NCI-H2227 treated with DMSO at 0.1 percent for 48 hours (cell line): ENCODE measurements at regions not wholly inside any gene's neighbourhood (a gene's known extent, or its start where the extent isn't known, plus 50 kb on each side); places are given as distances from the start of the nearest gene placed in this dataset.
"Not testable (repeated sequence)": the region's sequence is repeated elsewhere in the genome, so short reads cannot be mapped to it uniquely, and the experiment has no call there.

Experiments
- DNase-seq: peaks from one replicate; lab custom pipeline; 2025; lab: John Stamatoyannopoulos, UW

DNA sequence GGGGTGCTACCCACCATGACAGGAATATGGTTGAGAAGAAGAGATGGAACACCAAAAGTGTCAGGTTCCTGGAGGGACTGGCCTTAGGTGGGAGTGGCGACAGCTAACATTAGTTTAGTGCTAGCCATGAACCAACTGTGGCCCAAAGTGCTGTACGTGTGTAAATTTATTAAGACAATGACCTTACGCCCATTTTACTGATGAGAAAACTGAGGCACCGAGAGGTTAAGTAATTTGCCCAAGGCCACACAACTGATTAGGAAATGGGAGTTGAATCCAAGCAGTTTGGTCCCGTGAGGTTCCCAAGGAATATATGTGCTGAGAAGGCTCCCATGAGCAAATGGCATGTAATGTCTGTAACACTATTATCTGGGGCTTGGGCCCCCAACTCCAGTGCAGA is 109.5 kb upstream of the SLC1A4 start:
- DNase-seq = no peak

DNA sequence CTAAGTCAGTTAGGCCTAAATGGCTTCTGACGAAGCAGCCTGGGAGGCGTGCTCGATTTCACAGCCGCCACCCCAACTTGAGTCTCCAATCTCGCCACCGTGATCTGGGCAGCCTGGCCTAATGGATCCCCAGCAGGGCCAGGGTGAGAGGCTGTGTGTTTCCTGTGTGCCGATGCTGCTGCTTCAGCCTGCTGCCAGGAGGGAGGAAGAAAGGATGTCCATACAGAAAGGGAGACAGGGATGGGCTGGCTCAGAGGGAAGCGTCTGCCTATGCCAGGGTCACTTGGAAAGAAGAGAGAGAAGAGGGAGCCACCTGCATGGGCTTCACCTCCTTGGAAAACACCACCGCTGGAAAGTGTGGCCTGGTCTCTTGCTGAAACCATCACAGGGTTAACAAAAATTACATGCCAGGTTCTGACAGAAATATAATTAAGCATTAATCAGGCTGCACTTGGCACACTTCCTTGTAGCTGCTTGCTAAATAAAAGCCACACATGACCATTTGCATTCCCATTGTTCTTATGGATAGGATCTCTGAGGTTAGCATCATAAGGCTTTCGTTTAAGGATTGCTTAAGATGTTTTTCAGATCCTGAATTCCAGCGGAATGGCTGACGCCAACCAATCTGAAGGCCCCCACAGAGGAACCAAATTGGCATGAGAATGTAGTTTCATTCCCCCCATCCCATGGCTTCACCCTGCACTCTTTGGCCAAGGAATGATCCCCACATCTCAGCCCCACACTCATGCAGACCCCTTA is 108.8 kb upstream of the SLC1A4 start:
- DNase-seq = no peak

DNA sequence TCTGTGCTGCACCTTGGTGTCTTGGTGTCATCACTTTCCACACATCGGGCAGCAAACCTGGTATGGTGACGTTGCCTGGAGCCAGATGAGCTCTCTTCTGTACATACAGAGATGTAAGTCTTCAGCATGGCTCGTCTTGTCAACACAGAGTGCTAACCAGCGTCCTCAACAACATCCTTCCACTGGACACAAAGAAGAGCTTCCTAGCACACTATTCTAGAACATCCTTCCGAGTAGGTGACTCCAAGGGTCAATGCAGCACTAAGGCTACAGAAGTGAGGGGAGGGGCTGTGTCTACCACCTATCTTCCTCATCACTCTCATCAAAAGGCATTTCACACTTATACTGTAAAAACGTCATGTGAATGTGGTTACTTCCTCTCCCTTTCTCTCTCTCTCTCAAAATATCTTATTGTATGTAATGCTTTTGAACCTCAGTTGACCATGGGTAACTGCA is 108.1 kb upstream of the SLC1A4 start:
- DNase-seq = no peak

DNA sequence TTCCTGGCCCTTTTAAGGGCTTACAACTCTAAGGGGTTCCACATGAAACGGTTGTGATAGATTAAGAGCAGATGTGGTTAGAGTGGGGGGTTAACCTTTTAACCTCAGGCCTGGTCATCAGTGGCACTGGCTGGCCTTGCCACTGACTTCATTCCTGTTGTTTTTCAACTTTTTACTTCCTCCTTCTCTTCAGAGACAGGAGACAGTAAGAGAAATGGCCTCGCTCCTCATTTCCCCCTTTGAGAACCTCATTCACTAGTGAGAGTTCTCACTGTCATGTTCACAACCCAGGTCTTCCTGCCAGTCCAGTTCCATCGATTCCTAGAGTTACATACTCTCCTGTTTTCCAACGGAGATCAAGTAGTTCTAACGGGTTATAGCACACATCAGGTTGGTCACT is 101.6 kb upstream of the SLC1A4 start:
- no peak for DNase-seq

DNA sequence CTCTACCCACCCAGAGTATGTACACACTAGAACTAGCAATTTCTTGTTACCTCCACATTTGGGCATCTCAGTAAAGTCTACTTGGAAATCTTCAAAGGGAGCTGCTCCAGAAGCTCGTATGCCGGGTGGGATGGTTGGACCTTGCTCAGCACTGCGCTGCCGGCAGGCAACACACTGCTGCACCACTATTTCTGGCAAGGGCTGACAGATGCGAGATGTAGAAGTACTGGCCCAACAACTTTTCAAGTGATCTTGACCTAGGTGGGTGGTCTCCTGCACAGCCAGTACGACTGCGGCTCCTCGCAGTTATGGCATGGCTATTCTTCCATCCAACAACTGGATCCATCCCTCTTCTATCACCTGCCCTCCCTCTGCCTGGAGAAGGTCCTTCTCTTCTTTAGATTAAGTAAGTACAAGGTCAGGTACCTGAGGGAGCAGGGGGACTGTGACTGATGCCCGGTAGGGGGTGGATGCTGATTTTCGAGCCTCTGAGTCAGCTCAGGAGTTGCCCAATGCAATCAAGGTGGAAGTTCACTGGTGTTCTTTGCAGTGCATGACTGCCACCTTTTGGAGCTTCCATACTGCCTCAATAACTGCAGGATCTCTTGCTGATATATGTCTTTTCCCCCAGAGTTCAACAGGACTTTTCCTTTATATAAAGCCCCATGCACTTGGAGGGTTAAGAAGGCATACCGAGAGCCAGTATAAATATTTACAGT is 100.4 kb upstream of the SLC1A4 start:
- no peak for DNase-seq

DNA sequence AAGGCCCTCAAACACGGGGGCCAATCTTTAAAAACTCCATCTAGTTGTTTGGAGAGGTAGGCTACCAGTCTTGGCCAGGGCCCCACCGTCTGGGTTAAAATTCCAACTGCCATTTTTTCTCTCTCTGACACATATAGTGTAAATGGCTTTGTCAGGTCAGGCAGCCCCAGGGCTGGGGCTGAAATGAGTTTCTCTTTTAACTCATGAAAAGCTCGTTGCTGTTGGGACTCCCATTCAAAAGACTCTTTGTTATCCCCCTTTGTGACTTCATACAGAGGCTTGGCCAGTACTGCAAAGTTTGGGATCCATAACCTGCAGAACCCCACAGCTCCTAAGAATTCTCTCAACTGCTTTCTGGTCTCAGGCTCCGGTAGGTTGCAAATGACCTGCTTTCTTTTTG is 99.4 kb upstream of the SLC1A4 start:
- no peak for DNase-seq

DNA sequence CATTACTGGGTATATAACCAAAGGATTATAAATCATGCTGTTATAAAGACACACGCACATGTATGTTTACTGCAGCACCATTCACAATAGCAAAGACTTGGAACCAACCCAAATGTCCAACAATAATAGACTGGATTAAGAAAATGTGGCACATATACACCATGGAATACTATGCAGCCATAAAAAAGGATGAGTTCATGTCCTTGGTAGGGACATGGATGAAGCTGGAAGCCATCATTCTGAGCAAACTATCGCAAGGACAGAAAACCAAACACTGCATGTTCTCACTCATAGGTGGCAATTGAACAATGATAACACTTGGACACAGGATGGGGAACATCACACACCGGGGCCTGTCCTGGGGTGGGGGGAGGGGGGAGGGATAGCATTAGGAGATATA is 92.6 kb upstream of the SLC1A4 start:
- not testable (repeated sequence) for DNase-seq

DNA sequence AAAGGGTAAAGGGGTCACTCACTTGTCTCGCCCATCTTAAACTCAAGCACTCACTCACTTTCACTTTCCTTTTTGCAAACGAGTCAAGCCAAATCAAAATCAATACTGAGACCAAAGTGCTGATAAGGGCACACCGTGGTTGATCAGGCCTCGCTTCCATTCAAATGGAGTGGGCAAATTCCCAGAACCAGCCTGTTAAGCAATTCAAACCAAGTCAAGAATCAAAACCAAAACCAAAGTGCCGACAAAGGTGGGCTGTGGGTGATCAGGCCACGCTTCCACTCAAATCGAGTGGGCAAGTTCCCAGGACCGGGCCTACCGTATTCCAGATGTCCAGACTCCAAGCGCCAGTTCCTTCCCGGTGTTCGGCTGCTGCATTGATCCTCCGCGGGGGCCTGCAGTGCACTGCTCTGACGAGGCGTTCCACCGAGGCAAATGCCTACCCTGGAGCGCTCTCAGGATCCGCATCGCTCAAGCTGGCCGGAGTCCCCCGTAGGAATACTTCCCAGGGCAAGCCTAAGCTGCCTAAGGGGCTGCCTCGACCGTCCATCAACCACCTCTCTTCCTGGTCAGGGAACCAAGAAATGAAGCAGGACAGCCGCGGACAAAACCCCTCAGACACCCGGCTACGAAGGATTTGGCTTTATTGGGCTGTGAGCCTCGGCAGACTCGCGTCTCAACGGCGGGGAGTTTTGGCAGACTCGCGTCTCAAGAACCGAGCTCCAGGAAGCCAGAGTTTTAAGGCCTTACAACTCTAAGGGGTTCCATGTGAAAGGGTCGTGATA is 89.9 kb upstream of the SLC1A4 start:
- no peak for DNase-seq

DNA sequence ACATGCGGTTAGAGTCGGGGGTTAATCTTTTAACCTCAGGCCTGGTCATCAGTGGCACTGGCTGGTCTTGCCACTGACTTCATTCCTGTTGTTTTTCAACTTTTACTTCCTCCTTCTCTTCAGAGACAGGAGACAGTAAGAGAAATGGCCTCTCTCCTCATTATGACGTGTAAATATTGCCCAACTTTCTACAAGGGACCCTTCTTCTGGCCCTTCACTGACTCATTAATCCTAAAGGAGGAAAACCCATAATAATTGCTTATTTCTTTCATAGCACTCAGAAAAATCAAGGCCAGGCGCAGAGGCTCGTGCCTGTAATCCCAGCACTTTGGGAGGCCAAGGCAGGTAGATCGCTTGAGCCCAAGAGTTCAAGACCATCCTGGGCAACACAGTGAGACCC is 89.3 kb upstream of the SLC1A4 start:
- not testable (repeated sequence) for DNase-seq

DNA sequence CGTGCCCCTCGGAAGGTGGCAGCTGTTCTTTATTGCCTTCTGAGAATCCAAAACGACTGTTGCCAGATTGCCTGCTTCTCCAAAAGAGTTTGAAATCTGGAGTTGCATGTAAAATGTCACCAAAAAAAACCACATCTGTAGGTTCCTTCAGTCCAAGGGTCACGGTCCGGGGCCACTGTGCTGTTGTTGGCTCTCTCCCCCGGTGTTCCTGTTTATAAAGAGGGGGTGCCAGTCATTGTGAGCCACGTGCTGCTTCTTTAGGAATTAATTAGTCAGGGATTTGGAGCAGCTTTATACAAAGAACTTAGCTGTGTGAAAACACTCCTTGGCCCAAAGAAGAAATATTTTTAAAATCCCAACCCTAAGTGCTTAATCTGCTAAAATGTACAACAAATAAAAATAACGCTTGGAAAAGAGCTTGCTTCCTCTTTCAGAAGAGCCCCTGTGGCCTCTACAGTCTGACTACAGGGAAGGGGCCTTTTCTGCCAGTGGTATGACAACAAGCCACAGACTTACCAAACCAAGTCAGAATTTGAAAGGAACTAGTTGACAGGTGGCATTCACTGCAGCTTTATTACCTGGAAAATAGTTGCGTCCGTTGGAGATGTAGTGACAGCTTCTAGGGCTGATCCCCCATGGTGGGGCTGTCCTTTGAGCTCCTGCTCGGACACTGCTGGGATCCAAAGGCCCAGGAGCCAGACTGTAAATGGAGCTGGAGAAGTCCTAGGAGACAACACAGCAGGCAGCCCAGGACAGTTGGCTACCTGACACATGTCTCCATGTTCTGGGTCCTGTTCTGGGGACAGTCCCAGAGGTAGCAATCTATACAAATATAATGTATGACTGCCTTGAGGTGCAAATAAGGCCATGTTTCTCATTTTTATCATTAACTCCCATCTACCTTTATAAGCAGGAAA is 84.5 kb upstream of the SLC1A4 start:
- no peak for DNase-seq

DNA sequence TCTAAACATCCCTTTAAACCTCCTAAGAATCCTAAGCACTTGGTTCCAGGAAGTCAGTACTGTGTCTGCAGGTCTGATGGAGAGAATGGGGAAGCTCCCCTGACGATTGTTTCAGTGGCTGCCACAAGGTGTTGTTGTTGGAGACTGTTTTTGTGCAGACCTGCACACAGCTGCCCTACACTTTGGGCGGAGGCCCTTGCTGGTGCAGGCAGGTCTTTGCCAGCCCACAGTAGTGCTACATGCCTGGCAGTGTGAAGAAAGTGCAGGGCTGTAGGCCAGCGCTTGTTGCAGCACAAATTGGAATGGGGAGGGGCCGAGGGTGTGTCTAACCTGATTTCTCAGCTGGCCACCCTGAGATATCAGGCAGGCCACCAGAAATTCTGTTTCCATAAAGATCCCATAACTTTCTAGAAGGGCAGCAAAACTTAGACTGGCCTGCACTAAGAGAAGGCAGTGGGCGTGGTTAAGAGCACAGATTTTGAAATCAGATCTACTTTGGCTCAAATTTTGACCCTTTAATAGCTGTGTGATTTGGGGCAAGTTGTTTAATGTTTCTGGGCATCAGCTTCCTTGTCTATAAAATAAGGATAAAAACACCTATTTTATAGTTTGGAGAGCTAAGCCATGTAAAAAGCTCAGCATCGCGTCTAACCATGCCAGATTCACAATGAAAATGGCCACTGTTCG is 83.7 kb upstream of the SLC1A4 start:
- DNase-seq = no peak

DNA sequence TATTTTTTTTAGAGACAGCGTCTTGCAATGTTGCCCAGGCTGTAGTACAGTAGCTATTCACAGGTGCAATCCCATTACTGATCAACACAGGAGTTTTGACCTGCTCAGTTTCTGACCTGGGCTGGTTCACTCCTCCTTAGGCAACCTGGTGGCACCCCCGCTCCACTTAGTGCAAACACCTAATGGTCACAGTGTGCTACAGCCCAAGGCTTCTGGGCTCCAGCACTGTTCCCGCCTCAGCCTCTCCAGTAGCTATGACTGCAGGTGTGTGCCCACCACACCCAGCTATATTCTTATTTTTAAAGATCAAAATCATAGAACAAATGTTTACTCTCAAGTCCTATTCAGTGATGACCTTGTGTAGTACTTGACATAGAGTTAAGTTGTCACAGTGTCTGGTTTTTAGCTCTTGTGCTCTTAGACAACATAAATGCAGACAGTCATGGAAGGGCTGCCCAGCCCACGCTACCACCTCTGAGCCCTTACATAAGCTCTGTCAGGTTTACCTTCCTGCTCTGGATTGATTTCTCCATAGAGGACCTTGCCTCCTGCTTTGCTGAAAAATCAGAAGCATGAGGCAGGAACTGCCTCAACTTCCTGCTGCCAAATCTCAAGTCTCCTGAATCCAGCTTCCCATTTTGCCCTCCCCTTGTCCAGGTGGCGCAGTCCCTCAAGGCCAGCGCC is 82.2 kb upstream of the SLC1A4 start:
- DNase-seq = no peak

DNA sequence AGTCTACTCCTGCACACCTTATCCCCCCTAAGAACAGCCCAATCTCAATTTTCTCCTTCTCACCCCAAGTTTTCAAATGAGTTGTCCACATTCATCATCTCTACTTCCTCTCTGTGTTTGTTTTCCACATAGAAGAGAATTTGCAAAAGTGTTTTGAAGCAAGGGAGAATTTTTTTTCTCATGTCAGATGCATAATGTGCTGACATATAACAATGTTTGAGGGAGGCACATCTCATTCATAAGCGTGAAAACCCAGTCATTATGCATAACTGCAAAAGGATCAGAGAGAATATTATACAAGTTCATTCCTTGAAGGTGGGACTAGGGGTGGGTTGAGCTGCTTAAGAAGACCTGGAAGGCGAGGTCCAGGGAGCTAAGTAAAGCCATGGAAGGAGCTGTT is 80.8 kb upstream of the SLC1A4 start:
- DNase-seq = no peak

DNA sequence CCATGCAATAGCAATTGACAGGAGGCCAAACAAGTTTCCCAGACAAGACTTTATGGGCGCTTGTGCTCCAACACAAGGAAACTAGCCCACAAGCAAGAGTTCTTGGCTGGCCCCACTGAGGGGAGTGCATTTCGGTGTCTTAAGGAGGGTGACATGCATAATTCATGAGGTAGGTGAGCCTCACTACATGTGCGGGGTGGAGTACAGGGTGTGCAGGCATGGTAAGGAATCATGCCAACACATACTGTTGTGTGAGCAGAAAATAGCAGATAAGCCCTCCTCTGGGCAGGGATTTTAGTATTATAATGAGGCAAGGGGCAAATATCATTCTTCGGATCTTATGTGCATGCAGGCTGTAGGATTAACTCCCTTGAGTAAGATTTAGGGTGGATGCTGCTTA is 78.7 kb upstream of the SLC1A4 start:
- no peak for DNase-seq

DNA sequence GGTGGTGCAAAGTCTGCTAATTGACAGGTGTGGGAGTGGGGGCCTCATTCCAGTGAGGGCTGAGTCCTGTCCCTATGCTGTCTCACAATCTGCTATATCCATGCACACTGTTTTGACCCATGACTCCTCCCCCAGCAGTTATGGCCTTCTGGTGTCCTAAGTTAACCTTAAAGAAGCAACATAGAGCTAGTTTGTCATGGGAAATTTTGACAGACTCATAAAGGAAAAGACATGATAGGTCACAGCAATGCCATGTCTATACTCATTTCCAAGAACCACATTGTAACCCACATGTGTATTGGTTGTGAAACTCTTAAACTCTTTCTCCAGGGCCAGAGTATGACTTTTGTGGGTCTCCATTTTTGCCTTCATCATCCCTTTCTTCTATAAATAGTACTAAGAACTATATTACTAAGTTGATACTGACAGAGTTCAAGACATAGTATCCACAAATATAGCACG is 78.2 kb upstream of the SLC1A4 start:
- no peak for DNase-seq

DNA sequence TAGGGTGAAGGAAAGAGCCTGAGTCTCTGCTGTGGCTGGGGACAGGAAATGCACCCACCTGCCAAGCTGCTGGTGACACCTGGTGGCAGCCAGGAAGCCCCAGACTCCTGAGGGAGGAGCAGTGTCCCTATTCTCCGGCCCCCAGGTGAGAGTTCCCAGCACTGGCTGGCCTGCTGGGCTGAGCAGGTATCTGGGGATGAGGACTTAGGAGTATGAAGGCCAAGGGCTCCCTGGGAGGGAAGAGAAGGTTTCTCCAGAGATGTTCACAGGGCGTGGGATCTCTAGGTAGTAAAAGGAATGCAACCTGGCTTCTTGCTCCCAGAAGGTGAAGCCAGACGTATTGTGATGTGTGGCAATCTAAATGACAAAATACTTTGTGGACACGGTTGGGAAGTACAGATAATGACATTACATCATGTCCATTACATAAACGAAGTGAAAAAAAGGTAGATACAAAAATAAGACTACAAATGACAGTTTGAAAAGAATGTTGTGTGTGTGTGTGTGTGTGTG is 75.8 kb upstream of the SLC1A4 start:
- no peak for DNase-seq

DNA sequence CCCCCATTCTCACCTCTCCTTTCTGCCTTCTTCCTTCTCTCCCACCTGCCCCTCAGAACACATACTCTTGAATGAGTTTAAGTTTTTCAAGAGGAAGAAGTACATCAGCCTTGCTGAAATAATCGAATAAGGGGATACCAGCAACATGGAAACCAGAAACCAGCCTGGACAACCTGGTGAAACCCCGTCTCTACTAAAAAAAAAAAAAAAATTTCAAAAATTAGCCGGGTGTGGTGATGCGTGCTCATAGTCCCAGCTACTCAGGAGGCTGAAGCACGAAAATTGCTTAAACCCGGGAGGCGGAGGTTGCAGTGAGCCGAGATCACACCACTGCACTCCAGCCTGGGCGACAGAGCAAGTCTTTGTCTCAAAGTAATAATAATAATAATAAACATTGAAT is 75.0 kb upstream of the SLC1A4 start:
- no peak for DNase-seq

DNA sequence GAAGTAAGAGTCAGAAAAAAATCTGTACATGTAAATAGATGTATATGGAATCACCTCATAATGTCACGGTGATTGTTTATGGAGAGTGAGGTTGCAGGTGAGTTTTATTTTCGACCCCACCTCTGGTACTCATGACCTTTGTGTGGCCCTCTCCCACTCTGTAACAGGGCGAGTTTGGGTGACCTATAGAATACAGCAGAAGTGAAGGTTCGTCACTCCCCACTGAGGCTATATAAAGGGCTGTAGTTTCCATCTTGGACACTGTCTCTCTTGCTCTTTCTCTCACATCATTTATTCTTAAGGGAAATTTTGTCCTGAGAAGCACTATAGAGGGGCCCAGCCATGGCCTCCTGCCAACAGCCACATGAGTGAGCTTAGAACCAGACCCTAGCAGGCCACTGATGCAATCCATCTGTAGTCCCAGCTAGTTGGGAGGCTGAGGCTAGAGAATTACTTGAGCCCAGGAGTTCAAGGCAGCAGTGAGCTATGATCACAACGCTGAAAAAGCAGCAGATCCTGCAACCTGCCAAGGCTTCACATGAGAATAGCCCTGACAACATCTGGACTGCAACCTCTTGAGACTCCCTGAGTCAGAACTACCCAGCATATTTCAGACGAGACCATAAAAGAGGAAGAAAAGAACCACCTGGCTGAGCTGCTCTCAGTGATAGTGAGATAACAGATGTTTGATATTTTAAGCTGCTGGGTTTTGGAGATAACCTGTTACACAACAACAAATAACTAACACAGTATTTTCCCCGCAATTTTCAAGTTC is 74.3 kb upstream of the SLC1A4 start:
- no peak for DNase-seq

DNA sequence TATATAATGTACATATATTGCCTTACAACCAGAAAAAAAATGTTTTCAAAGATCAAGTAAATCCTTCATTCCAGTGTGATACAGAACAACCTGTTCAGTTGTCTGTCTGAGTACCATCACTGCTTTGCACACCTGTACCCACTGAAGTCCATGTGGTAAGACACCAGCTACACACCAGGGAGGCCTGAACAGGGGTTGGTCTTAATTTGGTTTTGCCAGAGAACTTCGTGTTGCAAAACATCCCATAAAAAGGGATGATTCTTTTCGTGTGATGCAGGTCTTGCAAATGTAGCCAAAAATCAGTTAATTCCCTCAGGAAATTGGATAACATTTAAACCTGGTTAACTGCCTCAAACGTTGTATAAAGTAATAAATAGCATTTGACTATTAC is 73.7 kb upstream of the SLC1A4 start:
- no peak for DNase-seq
